ENCODE measurements at regions not wholly inside any gene's neighbourhood (a gene's known extent, or its start where the extent isn't known, plus 50 kb on each side); places are given as distances from the start of the nearest gene placed in this dataset.

DNA sequence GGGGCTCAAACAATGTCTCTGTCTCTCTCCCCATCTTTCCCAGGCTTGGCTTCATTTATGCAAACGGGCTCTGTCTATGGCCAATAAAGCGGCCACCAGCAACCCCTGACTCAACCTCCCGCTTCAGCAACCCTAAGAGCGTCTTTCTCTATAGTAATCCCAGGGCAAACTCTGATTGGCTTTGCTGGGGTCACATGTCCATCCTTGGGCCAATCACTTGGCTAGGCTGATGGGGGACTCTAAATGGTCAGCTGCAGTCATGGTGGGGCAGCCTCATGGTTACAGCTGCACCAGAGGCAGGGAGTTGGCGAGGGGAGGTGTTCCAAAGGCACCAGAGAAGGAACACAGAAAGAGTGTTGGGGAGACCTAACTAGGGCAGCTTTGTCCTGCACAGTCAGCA, 68.5 kb upstream of the BLCAP start:
- TF ChIP-seq, protein P1, sequence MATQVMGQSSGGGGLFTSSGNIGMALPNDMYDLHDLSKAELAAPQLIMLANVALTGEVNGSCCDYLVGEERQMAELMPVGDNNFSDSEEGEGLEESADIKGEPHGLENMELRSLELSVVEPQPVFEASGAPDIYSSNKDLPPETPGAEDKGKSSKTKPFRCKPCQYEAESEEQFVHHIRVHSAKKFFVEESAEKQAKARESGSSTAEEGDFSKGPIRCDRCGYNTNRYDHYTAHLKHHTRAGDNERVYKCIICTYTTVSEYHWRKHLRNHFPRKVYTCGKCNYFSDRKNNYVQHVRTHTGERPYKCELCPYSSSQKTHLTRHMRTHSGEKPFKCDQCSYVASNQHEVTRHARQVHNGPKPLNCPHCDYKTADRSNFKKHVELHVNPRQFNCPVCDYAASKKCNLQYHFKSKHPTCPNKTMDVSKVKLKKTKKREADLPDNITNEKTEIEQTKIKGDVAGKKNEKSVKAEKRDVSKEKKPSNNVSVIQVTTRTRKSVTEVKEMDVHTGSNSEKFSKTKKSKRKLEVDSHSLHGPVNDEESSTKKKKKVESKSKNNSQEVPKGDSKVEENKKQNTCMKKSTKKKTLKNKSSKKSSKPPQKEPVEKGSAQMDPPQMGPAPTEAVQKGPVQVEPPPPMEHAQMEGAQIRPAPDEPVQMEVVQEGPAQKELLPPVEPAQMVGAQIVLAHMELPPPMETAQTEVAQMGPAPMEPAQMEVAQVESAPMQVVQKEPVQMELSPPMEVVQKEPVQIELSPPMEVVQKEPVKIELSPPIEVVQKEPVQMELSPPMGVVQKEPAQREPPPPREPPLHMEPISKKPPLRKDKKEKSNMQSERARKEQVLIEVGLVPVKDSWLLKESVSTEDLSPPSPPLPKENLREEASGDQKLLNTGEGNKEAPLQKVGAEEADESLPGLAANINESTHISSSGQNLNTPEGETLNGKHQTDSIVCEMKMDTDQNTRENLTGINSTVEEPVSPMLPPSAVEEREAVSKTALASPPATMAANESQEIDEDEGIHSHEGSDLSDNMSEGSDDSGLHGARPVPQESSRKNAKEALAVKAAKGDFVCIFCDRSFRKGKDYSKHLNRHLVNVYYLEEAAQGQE (IDR thresholded peaks at IDR 0.05): no peak
- TF ChIP-seq, protein P2, sequence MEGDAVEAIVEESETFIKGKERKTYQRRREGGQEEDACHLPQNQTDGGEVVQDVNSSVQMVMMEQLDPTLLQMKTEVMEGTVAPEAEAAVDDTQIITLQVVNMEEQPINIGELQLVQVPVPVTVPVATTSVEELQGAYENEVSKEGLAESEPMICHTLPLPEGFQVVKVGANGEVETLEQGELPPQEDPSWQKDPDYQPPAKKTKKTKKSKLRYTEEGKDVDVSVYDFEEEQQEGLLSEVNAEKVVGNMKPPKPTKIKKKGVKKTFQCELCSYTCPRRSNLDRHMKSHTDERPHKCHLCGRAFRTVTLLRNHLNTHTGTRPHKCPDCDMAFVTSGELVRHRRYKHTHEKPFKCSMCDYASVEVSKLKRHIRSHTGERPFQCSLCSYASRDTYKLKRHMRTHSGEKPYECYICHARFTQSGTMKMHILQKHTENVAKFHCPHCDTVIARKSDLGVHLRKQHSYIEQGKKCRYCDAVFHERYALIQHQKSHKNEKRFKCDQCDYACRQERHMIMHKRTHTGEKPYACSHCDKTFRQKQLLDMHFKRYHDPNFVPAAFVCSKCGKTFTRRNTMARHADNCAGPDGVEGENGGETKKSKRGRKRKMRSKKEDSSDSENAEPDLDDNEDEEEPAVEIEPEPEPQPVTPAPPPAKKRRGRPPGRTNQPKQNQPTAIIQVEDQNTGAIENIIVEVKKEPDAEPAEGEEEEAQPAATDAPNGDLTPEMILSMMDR (IDR thresholded peaks at IDR 0.05; ENCODE audit: low read depth, low read length, missing input control): no peak
- TF ChIP-seq GABPA (IDR thresholded peaks at IDR 0.05 in 1 of 2, conservative IDR thresholded peaks at IDR 0.05 in 1 of 2) (no peak), TAF1 (conservative IDR thresholded peaks at IDR 0.05) (no peak), YY1 (IDR thresholded peaks at IDR 0.05) (no peak), HNF4A (conservative IDR thresholded peaks at IDR 0.05) (no peak), RAD21 (IDR thresholded peaks at IDR 0.05) (no peak)
- TF ChIP-seq, protein P3, sequence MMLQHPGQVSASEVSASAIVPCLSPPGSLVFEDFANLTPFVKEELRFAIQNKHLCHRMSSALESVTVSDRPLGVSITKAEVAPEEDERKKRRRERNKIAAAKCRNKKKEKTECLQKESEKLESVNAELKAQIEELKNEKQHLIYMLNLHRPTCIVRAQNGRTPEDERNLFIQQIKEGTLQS (IDR thresholded peaks at IDR 0.05): no peak
- TF ChIP-seq, protein P4, sequence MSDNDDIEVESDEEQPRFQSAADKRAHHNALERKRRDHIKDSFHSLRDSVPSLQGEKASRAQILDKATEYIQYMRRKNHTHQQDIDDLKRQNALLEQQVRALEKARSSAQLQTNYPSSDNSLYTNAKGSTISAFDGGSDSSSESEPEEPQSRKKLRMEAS (IDR thresholded peaks at IDR 0.05): no peak

Measured in liver (tissue), 3 donors.